GM21576 (cell line): ENCODE measurements at regions not wholly inside any gene's neighbourhood (a gene's known extent, or its start where the extent isn't known, plus 50 kb on each side); places are given as distances from the start of the nearest gene placed in this dataset.

ENCODE experiments used
- ATAC-seq: cut with Tn5 transposase; IDR thresholded peaks from one replicate; pipeline ENCODE4 v1.9.1; 2021; ENCODE audit warnings: mild to moderate bottlenecking, moderate library complexity; ENCODE audit not compliant: unreplicated experiment

- no peak for ATAC-seq
These were observed 140.2 kb upstream of the FGGY start for GRCh38 chr1:59156526-59157199.

GRCh38 chr1:59158321-59158720, 138.6 kb upstream of the FGGY start:
- ATAC-seq = no peak

GRCh38 chr1:59159557-59160203, 137.2 kb upstream of the FGGY start:
- ATAC-seq = no peak

- no peak for ATAC-seq
These were observed 135.8 kb upstream of the FGGY start for GRCh38 chr1:59161136-59161535.

- no peak for ATAC-seq
These were observed 134.2 kb upstream of the FGGY start for GRCh38 chr1:59162665-59163064.

- no peak for ATAC-seq
These were observed 133.4 kb upstream of the FGGY start for GRCh38 chr1:59163268-59164092.

- ATAC-seq = no peak
These were observed 132.5 kb upstream of the FGGY start for GRCh38 chr1:59164371-59164770.

- no peak for ATAC-seq
These were observed 131.5 kb upstream of the FGGY start for GRCh38 chr1:59165353-59165752.

GRCh38 chr1:59169703-59170102, 127.2 kb upstream of the FGGY start:
- ATAC-seq = no peak

- ATAC-seq = no peak
These were observed 126.2 kb upstream of the FGGY start for GRCh38 chr1:59170659-59171058.

- no peak for ATAC-seq
These were observed 125.1 kb upstream of the FGGY start for GRCh38 chr1:59171788-59172187.

- no peak for ATAC-seq
These were observed 124.2 kb upstream of the FGGY start for GRCh38 chr1:59172693-59173092.

GRCh38 chr1:59173721-59174120, 123.2 kb upstream of the FGGY start:
- ATAC-seq = no peak

- ATAC-seq = no peak
These were observed 120.4 kb upstream of the FGGY start for GRCh38 chr1:59176471-59176870.

GRCh38 chr1:59177756-59178155, 119.1 kb upstream of the FGGY start:
- no peak for ATAC-seq

GRCh38 chr1:59178339-59179187, 118.3 kb upstream of the FGGY start:
- no peak for ATAC-seq

GRCh38 chr1:59179673-59180072, 117.2 kb upstream of the FGGY start:
- no peak for ATAC-seq

- no peak for ATAC-seq
These were observed 116.2 kb upstream of the FGGY start for GRCh38 chr1:59180735-59181134.

- no peak for ATAC-seq
These were observed 113.1 kb upstream of the FGGY start for GRCh38 chr1:59183749-59184317.

GRCh38 chr1:59184365-59184905, 112.5 kb upstream of the FGGY start:
- no peak for ATAC-seq
